ENCODE measurements at regions not wholly inside any gene's neighbourhood (a gene's known extent, or its start where the extent isn't known, plus 50 kb on each side); places are given as distances from the start of the nearest gene placed in this dataset.

DNA sequence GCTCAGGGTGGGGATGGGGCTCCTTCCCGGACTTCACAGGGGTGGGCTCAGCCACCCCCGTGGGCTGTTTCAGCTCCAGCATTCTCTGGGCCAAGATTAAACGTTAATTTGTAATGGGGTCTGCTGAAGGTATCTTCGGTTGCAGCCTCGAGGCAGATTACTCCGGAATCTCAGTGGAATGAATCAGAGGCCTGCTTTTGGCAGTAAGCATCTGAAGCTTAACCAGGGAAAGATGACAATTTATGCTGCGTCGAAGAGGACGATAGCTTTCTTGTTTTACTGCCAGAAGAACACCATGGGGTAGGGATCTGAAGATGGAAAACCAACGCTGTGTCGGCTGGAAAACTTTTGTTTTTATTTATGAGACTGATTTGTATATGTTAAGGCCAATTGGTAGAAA lies 129.2 kb upstream of the MSX1 start:
- Histone ChIP-seq H3K27me3 (peaks cover 0 to 10% of the 10 kb centered on the region in 2 donors), H3K9me3 (peaks cover 0 to 22% (median 15%) of the 10 kb centered on the region in 3 donors), H3K36me3 (no peaks in the 10 kb centered on the region), H3K27ac (no peak overlapping the region), H3K4me3 (no peak overlapping the region), H3K4me1 (no peaks in the 10 kb centered on the region)
- TF ChIP-seq, protein P1, sequence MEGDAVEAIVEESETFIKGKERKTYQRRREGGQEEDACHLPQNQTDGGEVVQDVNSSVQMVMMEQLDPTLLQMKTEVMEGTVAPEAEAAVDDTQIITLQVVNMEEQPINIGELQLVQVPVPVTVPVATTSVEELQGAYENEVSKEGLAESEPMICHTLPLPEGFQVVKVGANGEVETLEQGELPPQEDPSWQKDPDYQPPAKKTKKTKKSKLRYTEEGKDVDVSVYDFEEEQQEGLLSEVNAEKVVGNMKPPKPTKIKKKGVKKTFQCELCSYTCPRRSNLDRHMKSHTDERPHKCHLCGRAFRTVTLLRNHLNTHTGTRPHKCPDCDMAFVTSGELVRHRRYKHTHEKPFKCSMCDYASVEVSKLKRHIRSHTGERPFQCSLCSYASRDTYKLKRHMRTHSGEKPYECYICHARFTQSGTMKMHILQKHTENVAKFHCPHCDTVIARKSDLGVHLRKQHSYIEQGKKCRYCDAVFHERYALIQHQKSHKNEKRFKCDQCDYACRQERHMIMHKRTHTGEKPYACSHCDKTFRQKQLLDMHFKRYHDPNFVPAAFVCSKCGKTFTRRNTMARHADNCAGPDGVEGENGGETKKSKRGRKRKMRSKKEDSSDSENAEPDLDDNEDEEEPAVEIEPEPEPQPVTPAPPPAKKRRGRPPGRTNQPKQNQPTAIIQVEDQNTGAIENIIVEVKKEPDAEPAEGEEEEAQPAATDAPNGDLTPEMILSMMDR (IDR thresholded peaks at IDR 0.05) = no peak
- intact Hi-C loops (cut with DNase I; ENCODE audit: low total_unique reads) = no loop called here
- no peak for DNase-seq

DNA sequence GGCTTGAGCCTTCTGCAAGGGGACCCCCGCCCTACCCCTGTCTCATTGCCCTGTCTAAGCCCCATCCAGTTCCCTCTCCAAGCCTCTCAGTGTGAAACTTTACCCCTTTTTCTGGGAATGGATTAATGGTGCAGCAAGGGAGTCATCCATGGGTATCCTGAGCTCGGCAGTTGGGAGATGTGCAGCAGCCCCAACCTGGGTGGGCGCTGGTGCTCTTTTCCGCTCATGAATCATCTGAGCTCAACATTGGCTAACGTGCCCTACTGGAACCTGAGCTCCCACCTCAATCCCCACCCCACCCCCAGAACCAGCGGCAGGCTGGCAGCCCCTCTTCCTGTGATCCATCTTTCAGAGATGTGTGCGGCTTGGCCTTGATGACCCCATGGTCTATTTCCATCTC lies 130.3 kb upstream of the MSX1 start:
- no peak overlapping the region for H3K4me3 ChIP-seq
- intact Hi-C loops (cut with DNase I; ENCODE audit: low total_unique reads) = no loop called here
- no peaks in the 10 kb centered on the region for H3K36me3 ChIP-seq
- peaks cover 0 to 22% (median 18%) of the 10 kb centered on the region in 3 donors for H3K9me3 ChIP-seq
- H3K4me1 ChIP-seq = no peaks in the 10 kb centered on the region
- peaks cover 0 to 5% of the 10 kb centered on the region in 2 donors for H3K27me3 ChIP-seq
- no peak overlapping the region for H3K27ac ChIP-seq
- TF ChIP-seq, protein P1 (IDR thresholded peaks at IDR 0.05) = no peak
- no peak for DNase-seq

DNA sequence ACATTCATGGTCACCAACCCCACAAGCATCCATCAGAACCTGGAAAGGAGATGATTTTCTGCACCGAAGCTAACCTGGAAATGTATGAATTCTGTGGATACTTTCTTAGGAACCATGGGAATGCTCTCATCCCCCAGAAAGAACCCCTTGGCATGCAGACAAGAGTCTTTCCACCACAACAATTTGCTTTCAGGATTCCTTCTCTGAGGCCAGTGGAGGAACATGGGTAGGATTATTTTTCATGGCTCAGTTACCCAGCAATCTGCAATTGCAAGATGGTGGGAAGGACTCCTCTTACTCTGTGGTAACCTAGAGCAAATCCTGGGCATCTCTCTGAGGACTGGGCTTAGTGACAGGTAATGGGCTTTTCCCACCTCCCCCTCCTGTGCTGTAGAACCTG lies 131.9 kb upstream of the MSX1 start:
- no peaks in the 10 kb centered on the region for H3K4me1 ChIP-seq
- H3K36me3 ChIP-seq = no peaks in the 10 kb centered on the region
- intact Hi-C loops (cut with DNase I; ENCODE audit: low total_unique reads) = no loop called here
- H3K27me3 ChIP-seq = no peaks in the 10 kb centered on the region
- H3K4me3 ChIP-seq = no peak overlapping the region
- H3K9me3 ChIP-seq = peaks cover 0 to 18% (median 17%) of the 10 kb centered on the region in 3 donors
- H3K27ac ChIP-seq = no peak overlapping the region
- DNase-seq = no peak
- TF ChIP-seq, protein P1 (IDR thresholded peaks at IDR 0.05) = no peak

DNA sequence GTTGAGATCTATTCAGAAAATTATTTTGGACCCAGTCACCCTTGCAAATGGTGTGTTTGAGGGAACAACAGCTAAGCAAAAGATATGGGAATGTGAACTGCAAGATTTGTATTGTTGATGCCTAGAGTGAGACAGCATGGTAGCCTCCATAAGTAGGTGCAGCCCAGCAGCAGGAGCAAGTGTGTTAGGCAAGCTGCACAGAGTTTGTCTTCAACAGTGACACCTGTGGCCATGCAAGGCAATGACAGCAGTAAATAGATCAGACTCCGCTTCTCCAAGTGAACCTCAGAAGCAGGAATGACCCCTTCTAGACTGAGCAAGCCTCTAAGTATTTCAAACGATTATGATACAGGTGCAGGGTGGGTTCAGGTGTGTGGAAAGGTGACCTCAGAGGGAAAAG lies 133.4 kb upstream of the MSX1 start:
- TF ChIP-seq, protein P1 (IDR thresholded peaks at IDR 0.05) = no peak
- intact Hi-C loops (cut with DNase I; ENCODE audit: low total_unique reads) = no loop called here
- Histone ChIP-seq H3K27me3 (no peaks in the 10 kb centered on the region), H3K27ac (no peak overlapping the region), H3K9me3 (peaks cover 0 to 18% (median 17%) of the 10 kb centered on the region in 3 donors), H3K4me3 (no peak overlapping the region), H3K36me3 (no peaks in the 10 kb centered on the region), H3K4me1 (no peaks in the 10 kb centered on the region)
- DNase-seq = no peak

DNA sequence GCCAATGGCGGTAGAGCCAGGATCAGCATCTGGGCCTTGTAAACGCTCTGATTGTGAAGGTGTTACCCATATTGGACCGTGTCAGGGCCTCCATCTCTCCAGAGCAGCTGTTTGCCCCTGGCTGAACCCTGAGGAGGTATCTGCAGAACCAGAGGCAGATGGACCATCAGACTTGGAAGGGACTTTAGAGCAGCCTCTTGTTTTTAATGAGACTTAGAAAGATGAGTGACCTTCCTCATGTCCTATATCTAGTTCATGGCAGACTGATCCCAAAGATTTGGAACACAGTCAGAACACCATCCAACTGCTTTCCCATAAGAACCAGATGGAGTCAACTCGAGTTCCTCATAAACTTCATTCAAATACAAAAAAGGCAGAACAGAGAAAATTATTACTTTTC lies 135.1 kb upstream of the MSX1 start:
- H3K4me1 ChIP-seq = no peaks in the 10 kb centered on the region
- H3K36me3 ChIP-seq = no peaks in the 10 kb centered on the region
- H3K27me3 ChIP-seq = no peaks in the 10 kb centered on the region
- TF ChIP-seq, protein P1 (IDR thresholded peaks at IDR 0.05) = no peak
- H3K4me3 ChIP-seq = no peak overlapping the region
- no peak for DNase-seq
- H3K9me3 ChIP-seq = peaks cover 0 to 18% (median 17%) of the 10 kb centered on the region in 3 donors
- H3K27ac ChIP-seq = no peak overlapping the region
- intact Hi-C loops (cut with DNase I; ENCODE audit: low total_unique reads) = no loop called here

DNA sequence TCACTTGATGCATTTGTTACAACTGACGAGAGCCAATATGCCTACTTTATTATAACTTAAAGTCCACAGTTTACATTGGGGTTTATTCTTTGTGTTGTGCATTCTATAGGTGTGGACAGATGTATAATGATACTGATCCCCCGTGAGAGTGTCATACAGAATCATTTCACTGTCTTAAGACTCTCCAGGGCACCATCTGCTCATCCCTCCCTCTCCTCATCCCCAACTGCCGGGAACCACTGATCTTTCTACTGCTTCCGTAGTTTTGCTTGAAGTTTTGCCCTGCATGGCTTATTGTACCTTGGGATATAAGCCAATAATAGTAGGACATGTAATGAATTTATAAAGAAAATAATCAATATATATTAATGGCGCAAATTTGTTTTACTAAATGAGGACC lies 137.8 kb upstream of the MSX1 start:
- intact Hi-C loops (cut with DNase I; ENCODE audit: low total_unique reads) = no loop called here
- peaks cover 0 to 17% (median 14%) of the 10 kb centered on the region in 3 donors for H3K9me3 ChIP-seq
- H3K27ac ChIP-seq = no peak overlapping the region
- no peaks in the 10 kb centered on the region for H3K36me3 ChIP-seq
- no peaks in the 10 kb centered on the region for H3K27me3 ChIP-seq
- H3K4me1 ChIP-seq = no peaks in the 10 kb centered on the region
- no peak for DNase-seq
- H3K4me3 ChIP-seq = no peak overlapping the region
- TF ChIP-seq, protein P1 (IDR thresholded peaks at IDR 0.05) = no peak
